ENCODE measurements at regions not wholly inside any gene's neighbourhood (a gene's known extent, or its start where the extent isn't known, plus 50 kb on each side); places are given as distances from the start of the nearest gene placed in this dataset.

DNA sequence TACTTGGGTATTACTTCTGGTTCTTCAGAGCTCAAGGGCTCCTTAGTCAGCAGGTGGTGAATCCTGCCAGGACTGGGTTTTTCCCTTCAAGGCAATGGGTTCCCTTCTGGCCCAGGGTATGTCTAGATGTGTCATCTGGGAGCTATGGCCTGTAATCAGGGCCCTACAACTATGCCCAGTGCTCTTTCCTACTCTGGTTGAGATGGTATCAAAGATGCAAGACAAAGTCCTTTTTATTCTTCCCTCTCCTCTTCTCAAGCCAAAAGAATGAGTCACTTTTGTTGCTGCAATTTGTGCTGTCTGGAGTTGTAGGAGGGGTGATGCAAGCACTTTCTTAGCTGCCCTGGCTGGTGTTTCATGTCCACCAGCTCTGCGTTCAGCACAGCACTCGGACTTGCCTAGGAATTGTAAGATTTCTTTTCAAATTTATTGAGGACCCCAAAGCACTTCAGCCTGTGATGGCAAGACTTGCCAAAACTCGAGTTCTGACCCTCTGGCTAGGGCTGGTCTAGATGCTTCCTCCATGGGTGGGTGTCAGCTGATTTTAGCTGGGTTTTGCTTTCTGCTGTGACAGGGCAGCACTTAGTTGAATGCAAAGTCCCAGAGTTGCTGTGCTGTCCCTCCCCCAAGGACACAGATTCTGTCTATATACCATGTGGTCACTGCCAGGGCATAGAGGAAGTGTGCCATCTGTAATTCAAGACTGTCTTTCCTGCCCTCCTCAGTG is 129.2 kb upstream of the CBLB start:
- Mint-ChIP-seq H3K9me3 (peaks cover 7% of the 10 kb centered on the region), H3K36me3 (peaks cover 7% of the 10 kb centered on the region), H3K4me3 (no peak overlapping the region), H3K27ac (no peak overlapping the region), H3K4me1 (no peaks in the 10 kb centered on the region), H3K27me3 (no peaks in the 10 kb centered on the region)
- ATAC-seq: no peak

DNA sequence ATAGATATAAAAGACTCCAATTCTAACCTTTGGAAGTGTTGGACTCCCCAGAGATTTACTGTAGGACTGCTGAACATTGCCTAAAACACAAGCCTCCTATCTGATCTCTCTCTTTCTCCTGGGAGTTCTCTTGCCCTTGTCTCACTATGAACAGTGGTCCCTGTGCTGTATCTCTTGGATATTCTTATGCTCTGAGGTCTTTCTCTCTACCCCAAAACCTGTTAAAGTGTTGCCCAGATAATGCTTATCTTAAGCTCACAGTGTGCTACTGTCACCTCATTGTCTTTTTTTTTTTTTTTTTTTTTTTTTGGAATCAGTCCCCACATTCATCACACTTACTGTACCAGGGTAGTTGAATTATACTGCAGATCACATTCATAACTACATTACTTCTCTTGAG is 131.0 kb upstream of the CBLB start:
- Mint-ChIP-seq H3K27ac (no peak overlapping the region), H3K27me3 (no peaks in the 10 kb centered on the region), H3K4me1 (no peaks in the 10 kb centered on the region), H3K36me3 (peaks cover 7% of the 10 kb centered on the region), H3K9me3 (peaks cover 7% of the 10 kb centered on the region), H3K4me3 (no peak overlapping the region)
- no peak for ATAC-seq

DNA sequence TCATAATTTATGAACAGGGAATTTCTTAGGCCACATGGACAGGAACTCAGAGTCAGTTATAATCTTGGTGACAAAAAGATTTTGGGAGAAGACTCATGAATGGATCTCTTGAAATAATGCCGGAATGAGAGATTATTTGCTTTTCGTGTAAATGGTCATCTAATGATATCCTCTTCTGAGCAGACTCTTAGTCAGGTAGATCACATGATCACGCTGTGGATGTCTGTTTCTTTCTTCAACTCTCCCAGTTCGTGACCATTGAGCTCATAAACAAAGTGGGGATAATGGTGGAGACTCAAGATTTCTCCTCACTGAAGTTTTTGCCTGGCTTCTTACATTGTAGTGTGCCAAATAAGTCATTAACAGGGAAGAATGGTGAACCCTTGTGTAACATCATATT is 133.1 kb upstream of the CBLB start:
- Mint-ChIP-seq H3K4me3 (no peak overlapping the region), H3K36me3 (no peaks in the 10 kb centered on the region), H3K9me3 (no peaks in the 10 kb centered on the region), H3K27me3 (no peaks in the 10 kb centered on the region), H3K27ac (no peak overlapping the region), H3K4me1 (no peaks in the 10 kb centered on the region)
- ATAC-seq: no peak

DNA sequence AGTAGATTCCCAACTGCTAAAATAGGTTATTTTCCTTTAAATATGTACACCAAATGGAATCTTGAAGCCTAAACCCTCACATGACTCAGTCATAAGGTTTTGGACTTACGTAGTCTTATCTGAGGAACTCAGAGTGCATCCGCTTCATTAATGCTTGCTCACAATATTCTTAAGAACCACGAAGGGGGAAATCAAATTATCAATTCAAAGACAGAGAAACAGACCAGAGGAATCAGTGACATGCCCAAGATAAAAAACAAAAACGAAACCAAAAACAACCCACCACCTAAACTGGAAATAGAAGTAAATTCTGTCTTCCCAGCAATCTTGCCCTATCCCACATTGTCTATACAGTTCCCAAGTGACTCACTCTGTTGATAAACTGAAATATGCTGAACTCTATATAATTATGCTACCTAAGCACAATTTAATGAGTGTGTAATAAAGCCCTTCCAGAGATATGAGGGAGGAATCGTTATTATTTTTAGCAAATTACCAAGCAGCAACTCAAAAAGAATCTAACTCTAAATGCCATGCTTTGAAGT is 135.4 kb upstream of the CBLB start:
- Mint-ChIP-seq H3K27ac (no peak overlapping the region), H3K4me1 (no peaks in the 10 kb centered on the region), H3K9me3 (no peaks in the 10 kb centered on the region), H3K27me3 (no peaks in the 10 kb centered on the region), H3K36me3 (no peaks in the 10 kb centered on the region), H3K4me3 (no peak overlapping the region)
- ATAC-seq: no peak

DNA sequence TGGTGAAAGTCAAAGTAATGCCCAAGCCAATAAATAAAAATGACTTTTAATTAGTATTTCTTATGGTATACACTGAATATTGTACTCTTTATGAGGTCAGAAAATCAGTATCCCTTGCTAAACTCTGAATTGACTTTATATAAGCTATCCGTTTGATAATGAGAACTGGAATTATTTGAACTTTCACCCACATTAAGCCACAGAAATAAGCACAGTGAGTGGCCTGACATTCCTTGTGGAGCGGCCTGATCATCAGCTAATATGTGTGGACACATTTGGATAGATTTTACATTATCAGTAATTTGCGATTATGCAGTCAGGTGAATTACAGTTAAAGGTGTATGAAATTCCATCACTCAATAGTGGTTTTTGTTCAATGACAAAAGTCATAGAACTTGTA is 136.0 kb upstream of the CBLB start:
- H3K9me3 Mint-ChIP-seq: no peaks in the 10 kb centered on the region
- no peak overlapping the region for H3K27ac Mint-ChIP-seq
- H3K27me3 Mint-ChIP-seq: no peaks in the 10 kb centered on the region
- ATAC-seq: no peak
- no peak overlapping the region for H3K4me3 Mint-ChIP-seq
- H3K36me3 Mint-ChIP-seq: no peaks in the 10 kb centered on the region
- H3K4me1 Mint-ChIP-seq: no peaks in the 10 kb centered on the region

DNA sequence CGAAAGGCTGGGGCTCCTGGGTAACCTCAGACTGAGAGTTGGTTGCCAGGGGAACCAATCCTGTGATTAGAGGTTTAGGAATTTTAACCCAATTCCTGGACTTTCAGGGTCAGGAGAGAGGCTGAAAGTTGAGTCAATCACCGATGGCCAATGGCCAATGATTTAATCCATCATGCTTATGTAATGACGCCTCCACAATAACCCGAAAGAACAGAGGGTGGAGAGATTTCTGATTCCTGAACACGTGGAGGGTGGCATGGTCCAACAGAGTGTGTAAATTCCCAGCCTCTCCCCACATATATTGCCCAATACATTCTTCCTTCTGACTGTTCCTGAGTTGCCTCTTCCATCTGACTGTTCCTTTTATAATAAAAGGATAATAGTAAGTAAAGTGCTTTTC is 137.2 kb upstream of the CBLB start:
- Mint-ChIP-seq H3K4me1 (peaks cover 7% of the 10 kb centered on the region), H3K27me3 (no peaks in the 10 kb centered on the region), H3K27ac (no peak overlapping the region), H3K4me3 (no peak overlapping the region), H3K36me3 (no peaks in the 10 kb centered on the region), H3K9me3 (no peaks in the 10 kb centered on the region)
- ATAC-seq: no peak

DNA sequence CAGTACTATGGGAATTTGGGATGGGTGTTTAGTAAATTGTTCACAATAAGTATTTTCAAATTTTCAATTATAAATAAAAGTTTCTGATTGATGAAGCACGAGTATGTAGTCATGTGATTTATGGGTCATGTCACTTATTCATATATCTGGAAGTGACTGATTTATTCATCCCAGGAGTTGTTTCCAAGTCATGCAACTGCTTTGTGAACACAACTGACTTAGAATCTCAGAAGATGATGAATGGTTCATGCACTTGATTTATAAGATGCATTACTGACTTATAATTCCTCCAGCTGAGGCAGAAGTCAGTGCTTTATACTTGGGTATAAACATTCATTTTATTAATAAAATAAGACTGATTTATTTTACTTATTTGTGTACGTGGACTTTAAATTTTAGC is 137.8 kb upstream of the CBLB start:
- ATAC-seq: no peak
- no peaks in the 10 kb centered on the region for H3K27me3 Mint-ChIP-seq
- H3K4me3 Mint-ChIP-seq: no peak overlapping the region
- no peak overlapping the region for H3K27ac Mint-ChIP-seq
- no peaks in the 10 kb centered on the region for H3K36me3 Mint-ChIP-seq
- no peaks in the 10 kb centered on the region for H3K9me3 Mint-ChIP-seq
- H3K4me1 Mint-ChIP-seq: peaks cover 7% of the 10 kb centered on the region

DNA sequence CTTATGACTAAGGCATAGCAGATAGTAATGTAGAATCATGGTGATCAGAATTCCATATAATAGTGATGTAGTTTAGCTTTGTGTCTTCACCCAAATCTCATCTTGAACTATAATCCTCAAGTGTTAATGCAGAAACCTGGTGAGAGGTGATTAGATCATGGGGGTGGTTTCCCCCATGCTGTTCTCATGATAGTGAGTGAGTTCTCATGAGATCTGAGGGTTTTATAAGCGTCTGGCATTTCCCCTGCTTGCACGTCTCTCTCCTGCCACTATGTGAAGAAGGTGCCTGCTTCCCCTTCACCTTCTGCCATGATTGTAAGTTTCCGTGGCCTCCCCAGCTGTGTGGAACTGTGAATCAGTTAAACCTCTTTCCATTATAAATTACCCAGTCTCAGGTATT is 138.7 kb upstream of the CBLB start:
- Mint-ChIP-seq H3K27ac (no peak overlapping the region), H3K36me3 (no peaks in the 10 kb centered on the region), H3K4me1 (peaks cover 7% of the 10 kb centered on the region), H3K4me3 (no peak overlapping the region), H3K27me3 (no peaks in the 10 kb centered on the region), H3K9me3 (no peaks in the 10 kb centered on the region)
- no peak for ATAC-seq

DNA sequence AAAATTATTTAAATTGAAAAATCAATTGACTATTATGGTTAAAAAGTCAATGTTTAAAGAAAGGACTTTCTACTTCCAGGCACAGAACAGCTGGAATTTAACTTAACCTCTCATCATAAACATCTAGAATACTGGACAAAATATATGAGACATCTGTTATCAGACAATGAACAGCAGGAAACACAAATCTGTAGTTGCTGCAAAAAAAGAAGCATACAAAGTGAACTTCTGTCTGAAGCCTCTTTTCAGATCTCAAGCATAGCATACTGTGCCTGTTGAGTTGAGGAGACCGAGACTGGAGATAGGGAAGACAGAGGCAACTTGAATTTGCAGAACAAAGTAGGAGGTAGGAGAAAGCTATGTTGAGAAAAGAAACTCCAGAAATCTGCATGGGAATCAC is 140.0 kb upstream of the CBLB start:
- no peaks in the 10 kb centered on the region for H3K36me3 Mint-ChIP-seq
- H3K4me1 Mint-ChIP-seq: peaks cover 7% of the 10 kb centered on the region
- no peak overlapping the region for H3K4me3 Mint-ChIP-seq
- H3K27me3 Mint-ChIP-seq: no peaks in the 10 kb centered on the region
- H3K9me3 Mint-ChIP-seq: no peaks in the 10 kb centered on the region
- no peak for ATAC-seq
- no peak overlapping the region for H3K27ac Mint-ChIP-seq

DNA sequence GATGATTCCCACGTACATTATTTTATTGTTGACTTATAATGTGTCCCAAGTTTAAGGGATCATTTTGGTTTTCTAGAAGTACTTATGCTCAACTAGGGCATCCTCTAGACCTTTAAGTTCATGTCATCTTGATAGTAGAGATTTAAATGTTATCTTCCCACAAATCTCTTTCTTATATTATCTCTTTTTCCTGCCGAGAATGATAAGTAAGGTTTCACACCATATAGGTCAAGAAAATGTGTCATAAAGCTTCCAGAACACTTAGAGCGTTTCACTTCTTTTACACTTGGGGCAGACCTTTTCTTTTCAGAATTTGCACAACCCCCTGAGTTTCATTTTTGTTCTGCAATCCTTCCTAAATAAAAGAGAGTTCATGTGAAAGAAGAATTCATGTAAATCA is 142.0 kb upstream of the CBLB start:
- Mint-ChIP-seq H3K27me3 (no peaks in the 10 kb centered on the region), H3K9me3 (no peaks in the 10 kb centered on the region), H3K27ac (no peak overlapping the region), H3K4me3 (no peak overlapping the region), H3K36me3 (no peaks in the 10 kb centered on the region), H3K4me1 (peaks cover 17% of the 10 kb centered on the region)
- no peak for ATAC-seq

DNA sequence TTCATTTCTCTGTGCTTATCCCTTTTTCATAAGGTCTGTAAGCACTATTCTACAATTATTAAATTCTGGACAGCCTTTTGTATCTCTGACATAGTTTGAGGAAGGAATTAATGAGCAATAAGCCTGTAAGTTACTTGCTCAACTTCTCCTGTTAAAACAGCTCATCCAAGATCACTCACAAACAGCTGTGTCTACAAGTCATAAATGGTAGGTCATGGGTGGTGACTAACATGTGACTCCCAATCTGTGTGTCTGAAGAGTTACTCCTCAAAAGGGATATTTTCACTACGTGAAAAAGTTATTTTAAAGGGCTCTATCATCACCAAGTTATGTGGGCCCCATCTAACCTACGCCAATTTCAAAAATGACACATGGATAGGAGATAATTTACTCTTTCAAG is 145.2 kb upstream of the CBLB start:
- no peak overlapping the region for H3K27ac Mint-ChIP-seq
- ATAC-seq: no peak
- no peaks in the 10 kb centered on the region for H3K27me3 Mint-ChIP-seq
- peaks cover 24% of the 10 kb centered on the region for H3K4me1 Mint-ChIP-seq
- no peak overlapping the region for H3K4me3 Mint-ChIP-seq
- no peaks in the 10 kb centered on the region for H3K9me3 Mint-ChIP-seq
- H3K36me3 Mint-ChIP-seq: no peaks in the 10 kb centered on the region

DNA sequence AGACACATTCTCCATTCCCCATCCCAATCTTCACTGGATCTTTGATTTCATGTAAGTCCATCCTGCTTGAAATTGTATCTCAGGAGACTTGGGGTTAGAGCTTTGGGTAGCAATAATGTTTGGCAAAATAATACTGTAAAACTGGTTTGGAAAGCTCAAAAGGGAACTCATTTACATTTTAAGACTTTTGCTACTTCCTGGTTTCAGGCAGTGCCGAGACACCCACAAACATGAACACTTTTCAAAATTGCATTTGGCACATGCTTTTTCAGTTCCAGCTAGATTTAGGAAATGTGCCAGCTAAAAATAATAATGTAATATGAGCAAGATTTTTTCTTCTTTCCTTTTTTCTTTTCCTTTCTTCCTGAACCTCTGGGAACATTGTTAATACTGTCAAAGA is 145.7 kb upstream of the CBLB start:
- H3K9me3 Mint-ChIP-seq: no peaks in the 10 kb centered on the region
- no peaks in the 10 kb centered on the region for H3K36me3 Mint-ChIP-seq
- H3K4me1 Mint-ChIP-seq: peaks cover 24% of the 10 kb centered on the region
- H3K4me3 Mint-ChIP-seq: no peak overlapping the region
- no peak overlapping the region for H3K27ac Mint-ChIP-seq
- H3K27me3 Mint-ChIP-seq: no peaks in the 10 kb centered on the region
- ATAC-seq: no peak

DNA sequence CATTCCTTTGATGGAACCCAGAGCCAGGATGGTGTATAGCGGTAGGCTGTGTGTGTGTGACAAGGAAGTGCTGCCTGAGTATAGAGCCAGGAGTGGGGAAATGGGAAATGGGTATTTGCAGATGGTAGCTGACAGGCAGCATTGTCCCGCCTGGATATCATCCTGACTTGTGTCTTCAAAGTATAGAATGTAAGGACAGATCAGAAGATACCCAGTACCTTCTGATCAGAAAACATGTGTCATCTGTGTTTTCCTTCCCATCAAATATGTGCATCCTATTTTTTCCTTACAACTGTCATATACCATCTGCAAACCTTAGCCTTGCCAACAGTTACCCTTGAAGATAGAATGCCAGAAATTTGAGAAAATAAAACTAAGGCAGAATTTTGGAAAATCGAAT is 146.2 kb upstream of the CBLB start:
- Mint-ChIP-seq H3K4me1 (peaks cover 24% of the 10 kb centered on the region), H3K27ac (no peak overlapping the region), H3K9me3 (no peaks in the 10 kb centered on the region), H3K4me3 (no peak overlapping the region), H3K27me3 (no peaks in the 10 kb centered on the region), H3K36me3 (no peaks in the 10 kb centered on the region)
- ATAC-seq: no peak

DNA sequence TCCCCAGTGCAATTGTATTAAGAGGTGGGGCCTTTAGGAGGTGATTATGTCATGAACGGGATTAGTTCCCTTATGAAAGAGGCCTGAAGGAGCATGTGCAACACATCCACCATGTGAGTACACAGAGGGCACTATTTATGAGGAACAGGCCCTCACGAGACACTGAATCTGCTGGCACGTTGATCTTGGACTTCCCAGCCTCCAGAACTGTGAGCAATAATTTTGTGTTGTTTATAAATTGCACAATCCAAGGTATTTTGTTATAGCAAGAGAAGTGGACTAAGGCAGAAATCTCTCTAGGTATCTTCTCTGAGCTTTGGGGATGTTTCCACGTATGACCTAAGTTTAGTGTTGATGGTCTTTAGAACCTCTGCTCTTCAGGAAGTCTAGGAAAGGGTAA is 149.3 kb upstream of the CBLB start:
- H3K4me3 Mint-ChIP-seq: no peak overlapping the region
- H3K9me3 Mint-ChIP-seq: no peaks in the 10 kb centered on the region
- peaks cover 17% of the 10 kb centered on the region for H3K4me1 Mint-ChIP-seq
- no peaks in the 10 kb centered on the region for H3K27me3 Mint-ChIP-seq
- no peak for ATAC-seq
- H3K36me3 Mint-ChIP-seq: no peaks in the 10 kb centered on the region
- no peak overlapping the region for H3K27ac Mint-ChIP-seq

DNA sequence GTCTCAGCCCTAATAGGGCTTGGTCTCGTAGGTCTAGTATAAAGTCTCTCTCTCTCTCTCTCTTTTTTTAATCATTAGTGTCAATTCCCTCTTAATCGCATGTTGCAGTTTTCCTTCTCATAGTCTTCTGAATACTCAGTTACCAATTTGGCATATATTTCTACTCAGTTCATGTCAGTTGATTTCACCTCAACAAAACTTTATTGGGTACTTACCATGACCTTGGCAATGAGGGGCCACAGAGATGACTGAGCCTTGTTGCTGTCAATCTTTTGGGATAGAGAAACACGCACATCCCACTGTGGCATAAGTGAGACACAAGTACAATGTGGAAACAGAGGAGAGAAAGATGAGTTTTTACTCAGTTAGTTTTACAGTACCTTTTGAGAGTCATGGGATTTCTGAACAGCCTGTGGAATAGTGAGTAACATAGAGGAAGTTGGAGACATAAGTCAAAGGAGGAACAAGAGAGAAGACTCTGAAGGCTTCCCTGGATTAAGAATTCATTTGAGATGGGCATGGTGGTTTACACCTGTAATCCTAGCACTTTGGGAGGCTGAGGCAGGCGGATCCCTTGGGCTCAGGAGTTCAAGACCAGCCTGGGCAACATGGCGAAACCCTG is 150.2 kb upstream of the CBLB start:
- no peaks in the 10 kb centered on the region for H3K36me3 Mint-ChIP-seq
- no peaks in the 10 kb centered on the region for H3K9me3 Mint-ChIP-seq
- ATAC-seq: no peak
- no peak overlapping the region for H3K4me3 Mint-ChIP-seq
- H3K4me1 Mint-ChIP-seq: peaks cover 17% of the 10 kb centered on the region
- H3K27me3 Mint-ChIP-seq: no peaks in the 10 kb centered on the region
- H3K27ac Mint-ChIP-seq: no peak overlapping the region

DNA sequence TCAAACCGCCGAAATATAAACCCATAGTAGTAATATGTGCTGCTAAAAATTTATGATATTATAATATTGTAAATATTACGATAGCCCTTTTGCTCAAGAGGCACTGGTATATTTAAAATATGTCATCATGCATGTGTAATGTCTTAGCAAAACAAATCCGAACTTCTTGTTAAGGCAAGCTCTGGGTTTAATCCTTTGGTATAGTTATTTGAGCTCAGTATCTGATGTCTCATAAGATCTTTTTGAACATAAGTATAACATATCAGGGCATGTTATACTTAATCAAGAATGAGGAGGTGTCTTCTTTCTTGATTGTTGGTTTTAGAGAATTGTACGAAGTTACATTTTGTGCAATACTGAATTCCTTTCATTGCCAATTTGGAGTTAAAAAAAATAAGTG is 154.1 kb upstream of the CBLB start:
- no peaks in the 10 kb centered on the region for H3K9me3 Mint-ChIP-seq
- no peaks in the 10 kb centered on the region for H3K4me1 Mint-ChIP-seq
- H3K4me3 Mint-ChIP-seq: no peak overlapping the region
- H3K36me3 Mint-ChIP-seq: no peaks in the 10 kb centered on the region
- no peaks in the 10 kb centered on the region for H3K27me3 Mint-ChIP-seq
- no peak overlapping the region for H3K27ac Mint-ChIP-seq
- no peak for ATAC-seq
